Kidney (tissue), 13 donors: ENCODE measurements at regions not wholly inside any gene's neighbourhood (a gene's known extent, or its start where the extent isn't known, plus 50 kb on each side); places are given as distances from the start of the nearest gene placed in this dataset.

ENCODE experiments used
- DNase-seq, 5 donors: peaks; one replicate each; pipeline ENCODE4 v3.0.0-alpha.2; 2013 to 2020
- FAIRE-seq: peaks from 2 replicates; lab custom pipeline; 2012; peaks lifted over from hg19 to GRCh38; lab: Jason Lieb, UNC
- H3K27ac ChIP-seq, 2 donors: one replicate each; pipeline ENCODE4 v1.7.0; 2013; ENCODE audit warnings: low read depth in 2 of 2, low read length in 2 of 2, inconsistent platforms in 1 of 2
- H3K27me3 ChIP-seq: one replicate; pipeline ENCODE4 v1.7.1; 2013; ENCODE audit warnings: low read length, inconsistent platforms; ENCODE audit not compliant: control insufficient read depth, insufficient read depth
- H3K36me3 ChIP-seq, 3 donors: one replicate each; pipeline versions ENCODE4 v1.7.0 to v1.7.1; 2013; ENCODE audit warnings: low read length in 3 of 3, control low read depth in 1 of 3, inconsistent platforms in 1 of 3; ENCODE audit not compliant: insufficient read depth in 3 of 3, control insufficient read depth in 2 of 3
- H3K4me1 ChIP-seq, 3 donors: one replicate each; pipeline versions ENCODE4 v1.7.0 to v1.7.1; 2013; ENCODE audit warnings: low read length in 3 of 3, inconsistent platforms in 1 of 3, low read depth in 1 of 3; ENCODE audit not compliant: control insufficient read depth in 2 of 3, insufficient read depth in 2 of 3
- H3K4me3 ChIP-seq, 3 donors: one replicate each; pipeline versions ENCODE4 v1.7.0 to v1.8.1; 2013; ENCODE audit warnings: low read length in 3 of 3, control low read depth in 1 of 3, inconsistent platforms in 1 of 3
- H3K9ac ChIP-seq, 3 donors: one replicate each; pipeline versions ENCODE4 v1.7.0 to v1.7.1; 2013; ENCODE audit warnings: low read length in 3 of 3, control low read depth in 1 of 3, inconsistent platforms in 1 of 3
- H3K9me3 ChIP-seq, 3 donors: one replicate each; pipeline versions ENCODE4 v1.7.0 to v1.7.1; 2013; ENCODE audit warnings: low read length in 3 of 3, control low read depth in 1 of 3, inconsistent platforms in 1 of 3; ENCODE audit not compliant: control insufficient read depth in 2 of 3, insufficient read depth in 1 of 3
- intact Hi-C: fragments of 100-400 bp; cut with DNase I; formaldehyde crosslinking; loops from one replicate; pipeline ENCODE4 v1.11.1; 2022
- TF ChIP-seq, protein P1 (sequence below): IDR thresholded peaks from 3 replicates; pipeline ENCODE4 v1.5.1; 2012; ENCODE audit warnings: mild to moderate bottlenecking, moderate library complexity, borderline replicate concordance; ENCODE audit not compliant: insufficient read depth; ENCODE audit errors: extremely low read depth
- donor health status: control.
- donor health status: control.
- donor health status: control.
- donor health status: control.
- donor health status: control.
- donor health status: DM: yes; HTN: yes; CAD: no.
- donor health status: Normal renal cell carcinoma (clear cell type).

GRCh38 chr12:115132145-115132544, 448.2 kb upstream of the TBX3 start:
- H3K9me3 ChIP-seq, result no peaks in the 10 kb centered on the region
- TF ChIP-seq, protein P1, sequence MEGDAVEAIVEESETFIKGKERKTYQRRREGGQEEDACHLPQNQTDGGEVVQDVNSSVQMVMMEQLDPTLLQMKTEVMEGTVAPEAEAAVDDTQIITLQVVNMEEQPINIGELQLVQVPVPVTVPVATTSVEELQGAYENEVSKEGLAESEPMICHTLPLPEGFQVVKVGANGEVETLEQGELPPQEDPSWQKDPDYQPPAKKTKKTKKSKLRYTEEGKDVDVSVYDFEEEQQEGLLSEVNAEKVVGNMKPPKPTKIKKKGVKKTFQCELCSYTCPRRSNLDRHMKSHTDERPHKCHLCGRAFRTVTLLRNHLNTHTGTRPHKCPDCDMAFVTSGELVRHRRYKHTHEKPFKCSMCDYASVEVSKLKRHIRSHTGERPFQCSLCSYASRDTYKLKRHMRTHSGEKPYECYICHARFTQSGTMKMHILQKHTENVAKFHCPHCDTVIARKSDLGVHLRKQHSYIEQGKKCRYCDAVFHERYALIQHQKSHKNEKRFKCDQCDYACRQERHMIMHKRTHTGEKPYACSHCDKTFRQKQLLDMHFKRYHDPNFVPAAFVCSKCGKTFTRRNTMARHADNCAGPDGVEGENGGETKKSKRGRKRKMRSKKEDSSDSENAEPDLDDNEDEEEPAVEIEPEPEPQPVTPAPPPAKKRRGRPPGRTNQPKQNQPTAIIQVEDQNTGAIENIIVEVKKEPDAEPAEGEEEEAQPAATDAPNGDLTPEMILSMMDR, result no peak
- FAIRE-seq (no peak), DNase-seq (no peak)
- no peaks in the 10 kb centered on the region for H3K36me3 ChIP-seq
- intact Hi-C loops, result no loop called here
- H3K4me3 ChIP-seq, result no peak overlapping the region
- no peak overlapping the region for H3K27ac ChIP-seq
- H3K27me3 ChIP-seq, result no peaks in the 10 kb centered on the region
- no peaks in the 10 kb centered on the region for H3K4me1 ChIP-seq
- H3K9ac ChIP-seq, result no peak overlapping the region

DNA sequence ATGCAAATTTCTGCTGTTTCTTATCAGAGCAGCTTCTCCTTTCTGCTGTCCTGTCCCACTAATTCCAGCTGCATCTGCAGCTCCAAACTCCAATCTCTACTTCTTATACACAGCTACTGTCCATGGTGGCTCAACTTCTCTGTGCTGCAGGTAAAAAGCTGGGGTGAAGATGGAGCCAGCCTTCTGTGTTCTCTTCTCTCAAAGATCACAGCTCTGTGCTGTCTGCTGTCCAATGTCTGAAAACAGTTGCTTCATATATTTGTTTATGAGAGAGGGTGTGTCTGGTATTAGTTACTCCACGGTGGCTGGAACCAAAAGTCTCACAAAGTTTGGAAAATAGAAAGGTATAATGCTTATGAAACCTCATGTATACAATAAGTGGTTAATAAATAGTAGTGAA, 445.8 kb upstream of the TBX3 start:
- TF ChIP-seq, protein P1, result no peak
- H3K4me1 ChIP-seq, result no peaks in the 10 kb centered on the region
- H3K27me3 ChIP-seq, result no peaks in the 10 kb centered on the region
- intact Hi-C loops, result no loop called here
- H3K27ac ChIP-seq, result no peak overlapping the region
- no peak for FAIRE-seq
- no peaks in the 10 kb centered on the region for H3K36me3 ChIP-seq
- no peaks in the 10 kb centered on the region for H3K9me3 ChIP-seq
- no peak for DNase-seq
- no peak overlapping the region for H3K9ac ChIP-seq
- H3K4me3 ChIP-seq, result no peak overlapping the region

DNA sequence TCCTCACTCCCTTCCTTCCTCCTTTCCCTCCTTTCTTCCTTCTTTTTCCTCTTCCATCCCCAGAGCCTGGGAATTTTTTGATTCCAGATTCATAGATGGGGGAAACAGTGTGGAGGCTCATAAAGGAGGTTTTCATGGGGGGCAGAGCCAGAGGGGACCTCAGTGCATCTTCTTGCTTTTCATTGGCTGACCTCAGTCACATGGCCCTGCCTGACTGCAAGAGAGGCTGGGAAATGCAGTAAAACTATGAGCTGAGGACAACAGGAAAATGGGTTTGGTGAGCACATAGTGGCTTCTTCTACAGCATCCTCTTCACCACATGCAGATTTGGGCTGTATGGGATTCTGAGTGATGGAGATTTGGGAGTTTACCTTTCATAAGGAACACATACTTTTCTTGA, 437.1 kb upstream of the TBX3 start:
- no peak for FAIRE-seq

More for the DNA sequence above, 437.1 kb upstream of the TBX3 start:
- Histone ChIP-seq H3K4me3 (no peak overlapping the region), H3K27me3 (no peaks in the 10 kb centered on the region), H3K4me1 (no peaks in the 10 kb centered on the region), H3K27ac (no peak overlapping the region), H3K9ac (no peak overlapping the region), H3K36me3 (no peaks in the 10 kb centered on the region), H3K9me3 (no peaks in the 10 kb centered on the region)
- TF ChIP-seq, protein P1, result no peak
- DNase-seq, result no peak
- intact Hi-C loops, result no loop called here
